OCI-LY1 (cell line): ENCODE measurements at regions not wholly inside any gene's neighbourhood (a gene's known extent, or its start where the extent isn't known, plus 50 kb on each side); places are given as distances from the start of the nearest gene placed in this dataset.
"Not testable (repeated sequence)": the region's sequence is repeated elsewhere in the genome, so short reads cannot be mapped to it uniquely, and the experiment has no call there.

ENCODE experiments used
- CTCF ChIP-seq: fragments of 200-600 bp; sonication (generic), shearing (Covaris generic); IDR thresholded peaks from 2 replicates; pipeline ENCODE4 v1.5.1; 2017; ENCODE audit warnings: mild to moderate bottlenecking, antibody characterized with exemption, low read length, moderate library complexity, mixed read lengths
- EZH2 ChIP-seq: fragments of 200-600 bp; sonication (generic), shearing (Covaris generic); IDR thresholded peaks from 2 replicates; pipeline ENCODE4 v1.8.0; 2017; ENCODE audit warnings: borderline replicate concordance, mixed run types, mild to moderate bottlenecking, antibody characterized with exemption, low read length, moderate library complexity, mixed read lengths

GRCh38 chr20:29885282-29886185 is 1371.9 kb upstream of the DEFB115 start:
- not testable (repeated sequence) for TF ChIP-seq EZH2, CTCF
